Activated CD4-positive, alpha-beta T cell treated with anti-CD3 and anti-CD28 coated beads for 36 hours (primary cell): ENCODE measurements at regions not wholly inside any gene's neighbourhood (a gene's known extent, or its start where the extent isn't known, plus 50 kb on each side); places are given as distances from the start of the nearest gene placed in this dataset.
"Not testable (repeated sequence)": the region's sequence is repeated elsewhere in the genome, so short reads cannot be mapped to it uniquely, and the experiment has no call there.

ENCODE experiments used
- ATAC-seq: fragments of 200-7000 bp; cut with Tn5 transposase; one replicate; pipeline ENCODE4 v1.10.0; 2021; ENCODE audit warnings: mild to moderate bottlenecking, moderate library complexity
- CTCF ChIA-PET: fragments of 350-600 bp; sonication (Branson Sonifier 250); formaldehyde crosslinking; loops from one replicate; lab custom pipeline; 2021; ENCODE audit warnings: antibody characterized with exemption; lab: Charles Lee
- POLR2A ChIA-PET: fragments of 350-600 bp; sonication (Branson Sonifier 250); formaldehyde crosslinking; loops from one replicate; lab custom pipeline; 2021; ENCODE audit warnings: antibody characterized with exemption, inconsistent platforms; lab: Charles Lee
- DNase-seq: peaks from one replicate; pipeline ENCODE4 v3.0.0-alpha.2; 2020
- H3K27ac Mint-ChIP-seq: one replicate; pipeline ENCODE4 v1.8.0; 2021; ENCODE audit warnings: mixed read lengths
- H3K27me3 Mint-ChIP-seq: one replicate; pipeline ENCODE4 v1.8.0; 2021; ENCODE audit warnings: mixed read lengths
- H3K36me3 Mint-ChIP-seq: one replicate; pipeline ENCODE4 v1.8.0; 2021; ENCODE audit warnings: low read depth, mixed read lengths
- H3K4me1 Mint-ChIP-seq: one replicate; pipeline ENCODE4 v1.8.0; 2021; ENCODE audit warnings: mixed read lengths
- H3K4me3 Mint-ChIP-seq: one replicate; pipeline ENCODE4 v1.8.0; 2021; ENCODE audit warnings: mild to moderate bottlenecking, moderate library complexity, mixed read lengths
- H3K9me3 Mint-ChIP-seq: one replicate; pipeline ENCODE4 v1.8.0; 2021; ENCODE audit warnings: low read depth, mixed read lengths
- intact Hi-C, 2 experiments: fragments of 100-400 bp; cut with DNase I in 1 of 2; cut with micrococcal nuclease in 1 of 2; formaldehyde crosslinking; loops; one replicate each; pipeline versions ENCODE4 v1.14.2 to v1.15.1; 2022 to 2024; cut with DNase I, micrococcal nuclease

- intact Hi-C loops, result no loop called here
- ChIA-PET POLR2A (no interaction called here), CTCF (no interaction called here)
- Mint-ChIP-seq H3K4me3 (no peak overlapping the region), H3K27ac (no peak overlapping the region), H3K4me1 (no peaks in the 10 kb centered on the region), H3K36me3 (no peaks in the 10 kb centered on the region), H3K27me3 (peaks cover 19% of the 10 kb centered on the region), H3K9me3 (peaks cover 15% of the 10 kb centered on the region)
- ATAC-seq (no peak), DNase-seq (no peak)
Observed at GRCh38 chr1:181948372-181948771, 113.1 kb downstream of the ZNF648 start.

GRCh38 chr1:181947441-181947840 lies 114.1 kb downstream of the ZNF648 start:
- POLR2A ChIA-PET, result no interaction called here
- no peak overlapping the region for H3K27ac Mint-ChIP-seq
- CTCF ChIA-PET, result no interaction called here
- no peaks in the 10 kb centered on the region for H3K36me3 Mint-ChIP-seq
- H3K27me3 Mint-ChIP-seq, result peaks cover 24% of the 10 kb centered on the region
- DNase-seq, result no peak
- H3K4me3 Mint-ChIP-seq, result no peak overlapping the region
- no peaks in the 10 kb centered on the region for H3K4me1 Mint-ChIP-seq
- no peak for ATAC-seq
- intact Hi-C loops, result no loop called here
- peaks cover 15% of the 10 kb centered on the region for H3K9me3 Mint-ChIP-seq

GRCh38 chr1:181936768-181937581 lies 124.5 kb downstream of the ZNF648 start:
- H3K4me3 Mint-ChIP-seq, result no peak overlapping the region
- no peaks in the 10 kb centered on the region for H3K9me3 Mint-ChIP-seq
- peaks cover 4% of the 10 kb centered on the region for H3K4me1 Mint-ChIP-seq
- ChIA-PET POLR2A (interaction anchor here (1.1 kb wide), 1 partner anchor 453 kb away, joined by 8 read pairs; the partner anchor contains the start of gene CACNA1E), CTCF (interaction anchor here (0.6 to 1.6 kb wide), 8 partner anchors 8 to 669 kb away, joined by 3 to 7 read pairs (median 4); no protein-coding TSS in a partner anchor)
- DNase-seq, result peak; percentile 70
- no peak overlapping the region for H3K27ac Mint-ChIP-seq
- ATAC-seq, result peak; percentile 76
- H3K36me3 Mint-ChIP-seq, result no peaks in the 10 kb centered on the region
- peaks cover 2% of the 10 kb centered on the region for H3K27me3 Mint-ChIP-seq
- intact Hi-C loops, result loop anchor here (1.0 kb wide), 1 partner anchor 458 kb away; no protein-coding TSS in a partner anchor

- intact Hi-C loops, result no loop called here
- ChIA-PET POLR2A (no interaction called here), CTCF (interaction anchor here (0.6 to 1.6 kb wide), 8 partner anchors 8 to 668 kb away, joined by 3 to 7 read pairs (median 4); no protein-coding TSS in a partner anchor)
- ATAC-seq (peak; percentile 77), DNase-seq (peak; percentile 32)
- Mint-ChIP-seq H3K27me3 (peaks cover 2% of the 10 kb centered on the region), H3K27ac (no peak overlapping the region), H3K9me3 (no peaks in the 10 kb centered on the region), H3K4me1 (peaks cover 4% of the 10 kb centered on the region), H3K4me3 (no peak overlapping the region), H3K36me3 (no peaks in the 10 kb centered on the region)
Observed at GRCh38 chr1:181936269-181936668, 125.2 kb downstream of the ZNF648 start.

- no peak overlapping the region for H3K4me3 Mint-ChIP-seq
- DNase-seq (no peak), ATAC-seq (no peak)
- intact Hi-C loops, result no loop called here
- H3K27me3 Mint-ChIP-seq, result peaks cover 9% of the 10 kb centered on the region
- H3K36me3 Mint-ChIP-seq, result no peaks in the 10 kb centered on the region
- no peaks in the 10 kb centered on the region for H3K4me1 Mint-ChIP-seq
- ChIA-PET POLR2A (no interaction called here), CTCF (interaction anchor here (0.6 to 1.7 kb wide), 3 partner anchors 15 to 464 kb away, joined by 3 to 6 read pairs (median 4); no protein-coding TSS in a partner anchor)
- H3K27ac Mint-ChIP-seq, result no peak overlapping the region
- no peaks in the 10 kb centered on the region for H3K9me3 Mint-ChIP-seq
Observed at GRCh38 chr1:181931873-181932272, 129.6 kb downstream of the ZNF648 start.

- H3K9me3 Mint-ChIP-seq, result no peaks in the 10 kb centered on the region
- intact Hi-C loops, result no loop called here
- POLR2A ChIA-PET, result no interaction called here
- H3K4me3 Mint-ChIP-seq, result no peak overlapping the region
- H3K36me3 Mint-ChIP-seq, result no peaks in the 10 kb centered on the region
- CTCF ChIA-PET, result interaction anchor here (0.7 kb wide), 1 partner anchor 31 kb away, joined by 3 read pairs; no protein-coding TSS in a partner anchor
- no peak for ATAC-seq
- H3K27ac Mint-ChIP-seq, result no peak overlapping the region
- DNase-seq, result no peak
- H3K4me1 Mint-ChIP-seq, result no peaks in the 10 kb centered on the region
- H3K27me3 Mint-ChIP-seq, result peaks cover 9% of the 10 kb centered on the region
Observed at GRCh38 chr1:181930187-181930586, 131.3 kb downstream of the ZNF648 start.

- POLR2A ChIA-PET, result no interaction called here
- H3K27me3 Mint-ChIP-seq, result peaks cover 7% of the 10 kb centered on the region
- H3K4me1 Mint-ChIP-seq, result no peaks in the 10 kb centered on the region
- no peak for ATAC-seq
- intact Hi-C loops, result no loop called here
- CTCF ChIA-PET, result interaction anchor here (0.6 to 1.0 kb wide), 2 partner anchors 66 to 158 kb away, joined by 3 read pairs; no protein-coding TSS in a partner anchor
- no peak for DNase-seq
- no peak overlapping the region for H3K27ac Mint-ChIP-seq
- no peaks in the 10 kb centered on the region for H3K36me3 Mint-ChIP-seq
- H3K4me3 Mint-ChIP-seq, result no peak overlapping the region
- peaks cover 3% of the 10 kb centered on the region for H3K9me3 Mint-ChIP-seq
Observed at GRCh38 chr1:181926697-181927096, 134.8 kb downstream of the ZNF648 start.

GRCh38 chr1:181924034-181924433 lies 137.5 kb downstream of the ZNF648 start:
- intact Hi-C loops, H3K4me1 Mint-ChIP-seq, DNase-seq, H3K4me3 Mint-ChIP-seq, H3K36me3 Mint-ChIP-seq, CTCF ChIA-PET, ATAC-seq, POLR2A ChIA-PET, H3K9me3 Mint-ChIP-seq, H3K27ac Mint-ChIP-seq: not testable (repeated sequence)
- H3K27me3 Mint-ChIP-seq, result peaks cover 11% of the 10 kb centered on the region

- DNase-seq, result no peak
- ChIA-PET POLR2A (no interaction called here), CTCF (no interaction called here)
- H3K36me3 Mint-ChIP-seq, result no peaks in the 10 kb centered on the region
- peaks cover 5% of the 10 kb centered on the region for H3K27me3 Mint-ChIP-seq
- H3K4me3 Mint-ChIP-seq, result no peak overlapping the region
- intact Hi-C loops, result no loop called here
- H3K9me3 Mint-ChIP-seq, result no peaks in the 10 kb centered on the region
- no peaks in the 10 kb centered on the region for H3K4me1 Mint-ChIP-seq
- no peak for ATAC-seq
- H3K27ac Mint-ChIP-seq, result no peak overlapping the region
Observed at GRCh38 chr1:181919542-181919941, 142.0 kb downstream of the ZNF648 start.

- POLR2A ChIA-PET, result no interaction called here
- ATAC-seq (no peak), DNase-seq (no peak)
- no peak overlapping the region for H3K4me3 Mint-ChIP-seq
- no peaks in the 10 kb centered on the region for H3K4me1 Mint-ChIP-seq
- no peaks in the 10 kb centered on the region for H3K36me3 Mint-ChIP-seq
- H3K27me3 Mint-ChIP-seq, result peaks cover 5% of the 10 kb centered on the region
- H3K27ac Mint-ChIP-seq, result no peak overlapping the region
- intact Hi-C loops, result no loop called here
- CTCF ChIA-PET, result no interaction called here
- no peaks in the 10 kb centered on the region for H3K9me3 Mint-ChIP-seq
Observed at GRCh38 chr1:181918880-181919525, 142.5 kb downstream of the ZNF648 start.

- POLR2A ChIA-PET, result interaction anchor here (0.6 kb wide), 1 partner anchor 62 kb away, joined by 3 read pairs; no protein-coding TSS in a partner anchor
Observed at GRCh38 chr1:181911715-181912114, 149.8 kb downstream of the ZNF648 start.

More at GRCh38 chr1:181911715-181912114, 149.8 kb downstream of the ZNF648 start:
- intact Hi-C loops, result no loop called here
- Mint-ChIP-seq H3K4me3 (no peak overlapping the region), H3K4me1 (no peaks in the 10 kb centered on the region), H3K27ac (no peak overlapping the region), H3K9me3 (no peaks in the 10 kb centered on the region), H3K27me3 (peaks cover 13% of the 10 kb centered on the region), H3K36me3 (no peaks in the 10 kb centered on the region)
- ATAC-seq, result no peak
- CTCF ChIA-PET, result interaction anchor here (0.6 to 0.7 kb wide), 2 partner anchors 24 to 103 kb away, joined by 3 to 5 read pairs; no protein-coding TSS in a partner anchor
- no peak for DNase-seq
